HG03280 (cell line): ENCODE measurements at regions not wholly inside any gene's neighbourhood (a gene's known extent, or its start where the extent isn't known, plus 50 kb on each side); places are given as distances from the start of the nearest gene placed in this dataset.

Source experiments
- ATAC-seq: cut with Tn5 transposase; IDR thresholded peaks from one replicate; pipeline ENCODE4 v1.9.1; 2021; ENCODE audit warnings: mild to moderate bottlenecking, moderate library complexity; ENCODE audit not compliant: unreplicated experiment

DNA sequence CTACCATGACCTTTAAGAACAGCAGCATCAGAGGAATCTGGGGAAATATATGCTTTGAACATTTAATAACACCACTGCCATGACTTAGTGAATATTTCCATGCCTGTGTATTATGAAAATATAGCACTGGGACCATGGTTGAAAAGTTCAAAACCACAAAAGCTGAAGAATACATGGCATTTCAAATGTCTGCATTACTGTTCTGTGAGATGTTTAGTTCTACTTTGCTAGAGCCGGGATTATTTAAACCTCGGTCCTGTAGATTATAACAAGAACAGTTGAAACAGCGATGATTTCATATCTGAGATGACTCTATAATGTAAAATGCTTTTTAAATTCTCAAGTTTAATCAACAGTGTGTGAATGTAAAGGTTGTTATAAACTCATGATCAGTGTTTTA is 126.7 kb upstream of the AGA start:
- ATAC-seq, result no peak

DNA sequence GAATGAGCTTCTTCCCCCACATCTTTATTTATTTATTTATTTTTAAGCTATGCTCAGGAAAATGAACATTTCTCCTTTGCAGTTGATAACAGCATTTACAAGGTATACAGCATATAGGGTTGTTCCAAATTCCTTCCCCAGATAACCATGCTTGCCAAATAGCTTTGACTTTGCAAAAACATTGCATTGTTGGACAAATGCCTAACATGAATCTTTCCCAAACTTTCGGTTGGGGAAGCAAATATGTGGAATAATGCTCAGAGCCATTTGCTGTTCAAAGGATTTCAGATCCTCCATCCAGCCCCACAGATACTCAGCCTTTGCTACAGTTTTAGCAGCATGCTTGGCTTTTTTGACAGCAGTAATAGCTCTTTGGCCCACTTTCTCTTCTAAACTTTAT is 127.2 kb upstream of the AGA start:
- ATAC-seq, result no peak

DNA sequence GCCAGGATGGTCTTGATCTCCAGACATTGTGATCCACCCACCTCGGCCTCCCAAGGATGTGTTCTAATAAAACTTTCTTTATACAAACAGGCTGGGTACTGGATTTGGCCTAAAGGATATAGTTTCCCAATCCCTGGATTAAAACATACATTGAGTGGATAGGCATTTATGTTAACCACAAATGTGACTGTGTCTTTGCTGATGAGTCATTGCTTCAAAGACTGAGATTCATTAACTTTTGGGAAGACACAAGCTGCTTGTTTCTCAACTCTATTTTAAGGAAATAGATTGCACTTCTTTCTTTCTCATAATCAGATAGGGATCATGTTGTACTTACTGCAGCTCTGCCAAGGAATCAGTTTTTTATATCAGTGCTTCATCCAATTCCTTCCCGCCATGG is 131.3 kb upstream of the AGA start:
- ATAC-seq, result no peak

DNA sequence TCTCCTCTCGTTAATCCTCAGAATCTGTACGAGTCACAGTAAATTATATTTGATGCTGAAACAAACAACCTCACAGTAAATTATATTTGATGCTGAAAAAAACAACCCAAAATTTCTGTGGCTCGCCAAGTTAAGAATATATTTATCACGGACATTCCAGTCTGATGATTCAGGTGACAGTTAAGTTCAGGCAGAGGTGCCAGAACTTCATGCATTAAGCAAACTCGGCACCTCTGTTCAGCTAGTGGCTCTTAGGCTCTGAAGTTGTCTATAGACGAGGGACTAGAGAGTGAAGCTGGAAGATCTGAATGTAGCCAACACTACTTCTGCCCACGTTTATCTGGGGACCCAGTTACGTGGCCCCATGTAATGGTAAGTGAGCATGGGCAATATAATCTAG is 132.2 kb upstream of the AGA start:
- no peak for ATAC-seq

DNA sequence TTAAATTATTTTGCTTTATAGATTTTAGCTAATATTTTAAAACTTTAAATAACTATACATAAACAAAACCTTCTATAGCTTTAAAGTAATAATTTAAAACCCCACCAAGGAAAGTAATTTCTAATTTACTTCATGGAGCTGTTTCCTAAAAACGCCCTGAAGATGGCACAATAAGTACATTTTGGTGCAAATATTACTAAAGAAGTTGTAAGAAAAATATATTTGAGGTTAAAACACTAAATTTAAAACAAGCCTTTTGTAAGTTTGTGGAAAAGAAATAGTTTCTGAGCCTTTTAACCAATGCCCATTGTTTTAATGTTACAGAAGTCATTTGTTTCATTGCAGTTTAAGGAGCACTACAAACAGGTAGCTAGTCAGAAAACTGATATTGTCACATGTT is 137.4 kb upstream of the AGA start:
- no peak for ATAC-seq

DNA sequence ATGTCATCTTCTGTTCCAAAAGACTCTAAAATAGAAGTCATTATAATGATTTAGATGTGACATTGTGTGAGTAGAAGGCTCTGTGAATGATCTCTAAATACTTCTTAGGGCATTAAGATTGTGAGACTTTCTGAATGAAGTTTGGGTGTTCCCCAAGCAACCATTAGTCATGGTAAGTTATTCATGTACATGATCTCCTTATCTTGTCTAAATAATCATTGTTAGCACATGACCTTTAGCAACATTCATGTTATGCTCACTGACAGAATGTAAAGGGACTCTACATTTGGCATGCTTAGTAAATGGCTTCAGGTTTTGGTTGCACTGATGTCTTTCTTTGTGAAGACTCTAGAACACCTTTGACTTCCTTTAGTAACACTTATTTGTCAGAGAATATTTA is 140.8 kb upstream of the AGA start:
- ATAC-seq, result no peak

DNA sequence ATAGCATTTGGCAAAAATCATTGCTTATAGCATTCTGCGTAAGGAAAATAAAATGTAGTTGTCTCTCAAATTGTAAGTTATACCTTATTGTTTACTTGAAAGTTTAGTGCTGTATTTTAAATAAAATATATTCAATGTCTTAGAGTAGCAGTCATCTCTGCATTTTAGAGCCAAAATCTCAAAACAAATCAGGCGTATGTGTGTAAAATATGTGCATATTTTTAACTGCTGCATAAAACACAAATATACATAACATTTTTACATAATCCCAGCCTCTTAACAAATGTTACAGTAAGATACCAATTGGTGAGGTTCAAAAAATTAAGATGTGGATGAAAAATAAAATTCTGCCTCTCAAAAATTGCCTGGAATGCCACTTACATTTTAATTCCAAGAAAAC is 145.8 kb upstream of the AGA start:
- ATAC-seq, result no peak

DNA sequence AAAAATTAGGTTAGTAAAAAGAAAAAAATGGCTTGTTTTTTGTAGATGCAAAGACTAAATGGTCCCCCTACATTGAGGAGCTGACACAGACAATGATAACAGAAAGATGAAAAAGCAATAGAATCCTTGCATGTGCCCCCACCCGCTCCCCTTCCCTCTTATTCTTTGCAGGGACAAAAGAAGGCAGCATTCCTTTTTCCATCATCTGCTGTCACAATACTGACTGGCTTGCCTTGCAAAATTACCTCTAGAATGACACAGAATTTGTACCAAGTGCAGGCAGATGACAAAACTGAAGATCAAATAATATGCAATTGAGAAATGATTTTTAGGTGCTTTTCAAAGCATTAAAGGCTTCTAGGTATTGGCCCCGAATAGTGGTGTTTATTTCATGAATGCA is 153.1 kb upstream of the AGA start:
- no peak for ATAC-seq

DNA sequence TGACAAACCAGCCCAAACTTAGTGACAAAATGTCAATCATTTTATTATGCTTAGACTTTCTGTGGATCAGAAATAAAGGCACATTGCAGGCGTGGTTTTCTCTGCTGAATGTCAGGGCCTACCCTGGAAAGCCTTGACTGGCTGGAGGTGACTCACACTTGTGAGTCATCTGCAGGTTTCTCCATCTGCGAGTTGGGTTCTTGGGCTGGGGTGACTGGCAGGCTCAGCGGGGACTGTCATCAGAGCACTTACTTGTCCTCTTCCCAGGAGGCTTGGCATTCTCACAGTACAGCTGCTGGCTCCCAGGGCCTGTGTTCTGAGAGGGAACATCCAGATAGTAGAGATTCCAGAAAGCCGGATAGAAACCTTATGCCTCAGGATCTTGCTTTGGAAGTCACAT is 153.8 kb upstream of the AGA start:
- ATAC-seq, result no peak

DNA sequence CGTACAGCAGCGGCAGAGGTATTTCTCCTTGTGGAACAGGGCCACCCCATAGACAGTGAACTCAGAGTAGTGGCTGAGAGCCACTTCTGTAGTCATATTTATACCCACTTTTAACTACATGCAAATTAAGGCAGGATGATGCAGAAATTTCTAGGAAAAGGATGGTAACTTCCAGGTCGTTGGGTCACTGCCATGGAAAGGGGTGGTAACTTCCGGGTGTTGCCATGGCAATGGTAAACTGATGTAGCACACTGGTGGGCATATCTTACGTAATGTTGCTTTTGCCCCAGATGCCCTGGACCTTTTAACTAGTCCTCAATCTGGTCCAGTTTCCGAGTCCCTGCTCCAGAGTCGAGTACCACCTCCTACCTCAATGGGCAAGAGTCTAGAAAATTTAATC is 154.8 kb upstream of the AGA start:
- ATAC-seq, result no peak

DNA sequence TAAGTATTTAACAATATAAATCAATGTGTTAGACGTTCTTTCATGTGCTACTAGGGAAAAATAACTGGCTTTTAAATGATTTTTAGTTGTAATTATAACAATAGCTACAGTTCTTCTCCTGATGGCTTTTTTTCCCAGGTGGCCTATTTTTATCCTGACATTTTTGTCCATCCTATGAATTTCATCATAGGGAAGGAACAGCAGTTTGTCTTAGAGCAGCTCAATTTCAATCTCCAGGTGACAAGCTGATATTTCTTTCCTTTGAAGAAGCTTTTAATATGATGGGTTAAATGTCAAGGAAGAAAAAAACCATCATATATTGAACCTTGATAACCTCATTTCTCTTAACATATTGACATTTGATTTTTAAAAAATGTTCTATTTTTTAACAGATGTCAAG is 163.0 kb upstream of the AGA start:
- no peak for ATAC-seq

DNA sequence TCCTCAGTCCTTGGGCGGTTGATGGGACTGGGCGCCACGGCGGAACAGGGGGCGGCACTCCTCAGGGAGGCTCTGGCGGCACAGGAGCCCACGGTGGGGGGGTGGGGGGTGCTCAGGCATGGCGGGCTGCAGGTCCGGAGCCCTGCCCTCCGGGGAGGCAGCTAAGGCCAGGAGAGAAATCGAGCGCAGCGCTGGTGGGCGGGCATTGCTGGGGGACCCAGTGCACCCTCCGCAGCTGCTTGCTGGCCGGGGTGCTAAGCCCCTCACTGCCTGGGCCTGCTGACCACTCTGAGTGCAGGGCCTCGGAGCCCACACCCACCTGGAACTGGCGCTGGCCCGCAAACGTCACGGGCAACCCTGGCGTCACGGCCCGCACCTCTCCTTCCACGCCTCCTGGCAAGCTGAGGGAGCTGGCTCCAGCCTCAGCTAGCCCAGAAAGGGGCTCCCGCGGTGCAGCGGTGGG is 164.9 kb upstream of the AGA start:
- ATAC-seq, result no peak

DNA sequence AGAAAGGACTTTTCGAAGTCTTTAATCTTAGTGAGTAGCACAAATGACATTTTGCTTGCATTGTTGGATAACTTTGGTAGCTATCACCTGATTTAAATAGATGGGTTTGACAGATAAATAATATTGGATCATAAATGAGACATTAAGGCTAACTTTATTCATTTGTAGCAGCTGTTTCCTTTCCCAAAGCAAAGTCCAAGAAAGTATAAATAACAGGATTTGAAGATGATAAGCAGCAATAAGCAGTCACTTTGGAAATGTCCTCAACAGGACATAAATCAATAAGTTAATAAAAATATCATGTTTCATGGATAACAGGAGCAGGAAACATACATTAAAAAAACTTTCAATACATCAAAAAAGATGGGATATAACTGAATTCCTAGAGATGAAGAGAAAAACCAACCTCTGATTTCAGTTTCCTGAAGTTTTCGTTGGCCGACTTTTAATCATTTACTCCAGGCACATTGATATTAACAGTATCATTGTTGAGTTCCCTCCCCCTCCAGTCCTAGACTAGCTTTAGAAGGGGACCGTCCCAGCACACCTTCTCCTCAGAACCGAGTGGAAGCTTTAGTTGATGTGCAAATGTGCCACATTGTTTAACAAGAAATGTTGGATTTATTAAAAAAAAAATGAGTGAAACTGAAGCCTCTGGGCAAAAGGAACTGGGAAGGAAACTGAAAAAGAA is 169.9 kb upstream of the AGA start:
- ATAC-seq, result no peak

DNA sequence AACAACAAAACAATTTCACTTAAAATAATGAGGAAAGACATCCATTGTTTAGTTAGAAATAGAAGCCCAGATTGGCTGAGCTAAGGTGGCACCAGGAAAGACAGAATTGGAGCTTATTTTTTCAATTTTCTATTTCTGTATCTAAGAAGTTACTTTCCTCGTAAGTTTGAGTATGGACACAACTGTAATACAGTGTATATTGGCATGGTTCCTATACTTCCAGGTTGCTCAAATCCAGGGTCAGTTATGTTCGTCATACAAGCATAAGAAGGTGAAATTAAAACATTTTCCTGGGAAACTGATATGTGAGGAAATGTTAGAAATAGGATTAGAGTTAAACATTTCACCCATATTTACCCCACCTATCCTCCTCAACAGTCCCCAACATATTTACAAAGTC is 170.4 kb upstream of the AGA start:
- no peak for ATAC-seq

DNA sequence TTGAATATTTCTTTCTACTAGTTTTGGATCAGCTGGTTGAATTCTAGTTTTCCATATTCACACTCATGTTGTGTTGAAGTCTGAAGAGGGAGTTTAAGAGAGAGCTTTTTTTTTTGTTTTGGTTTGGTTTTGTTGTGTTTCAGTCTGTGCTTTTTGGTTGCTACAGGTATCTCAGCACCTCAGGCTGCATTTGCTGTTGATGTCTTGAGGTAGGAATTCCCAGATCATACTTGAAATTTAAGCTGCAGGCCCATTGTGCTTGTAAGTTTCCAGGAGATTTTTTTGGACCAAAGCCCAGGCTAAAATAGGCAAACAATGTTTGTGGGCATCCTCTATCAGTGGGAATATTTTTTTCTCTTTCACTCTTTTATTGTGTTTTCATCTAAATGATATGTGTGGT is 190.2 kb upstream of the AGA start:
- ATAC-seq, result no peak

DNA sequence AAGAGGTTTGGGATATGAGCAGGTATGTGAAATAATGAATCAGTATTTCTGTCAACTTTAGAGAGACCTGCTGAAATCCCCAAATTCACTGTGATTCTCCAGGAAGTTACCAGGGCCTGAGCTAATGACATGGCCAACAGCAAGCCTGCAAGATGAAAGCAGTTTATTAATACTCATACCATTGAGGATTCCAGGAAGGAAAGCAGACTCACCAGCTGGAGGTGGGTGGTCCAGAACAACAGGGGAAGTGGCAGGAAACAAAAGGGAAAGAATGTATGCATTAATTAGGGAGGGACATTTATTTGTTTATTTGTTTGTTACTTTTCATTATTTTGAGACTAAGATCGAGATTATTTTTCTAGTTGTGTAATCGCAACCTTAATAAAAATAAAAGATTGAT is 196.6 kb upstream of the AGA start:
- no peak for ATAC-seq

DNA sequence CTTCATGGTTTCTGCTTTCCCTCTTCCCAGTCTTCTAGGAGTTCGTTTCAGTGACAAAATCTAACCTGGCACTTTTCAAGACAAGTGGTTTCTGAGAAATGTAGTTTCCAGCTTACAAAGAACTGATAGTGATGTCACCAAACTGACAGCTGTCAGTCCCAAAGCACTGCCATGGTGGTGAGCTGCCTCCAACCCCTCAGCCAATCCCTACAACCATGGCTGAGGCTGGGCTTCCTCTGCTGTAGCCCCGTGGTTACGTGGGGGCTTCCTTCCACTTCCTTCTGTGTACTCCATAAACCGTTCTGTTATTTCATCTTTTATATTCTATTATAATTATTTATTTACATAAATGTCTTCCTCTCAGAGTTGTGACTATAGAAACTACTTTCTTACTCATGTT is 198.6 kb upstream of the AGA start:
- ATAC-seq, result no peak

DNA sequence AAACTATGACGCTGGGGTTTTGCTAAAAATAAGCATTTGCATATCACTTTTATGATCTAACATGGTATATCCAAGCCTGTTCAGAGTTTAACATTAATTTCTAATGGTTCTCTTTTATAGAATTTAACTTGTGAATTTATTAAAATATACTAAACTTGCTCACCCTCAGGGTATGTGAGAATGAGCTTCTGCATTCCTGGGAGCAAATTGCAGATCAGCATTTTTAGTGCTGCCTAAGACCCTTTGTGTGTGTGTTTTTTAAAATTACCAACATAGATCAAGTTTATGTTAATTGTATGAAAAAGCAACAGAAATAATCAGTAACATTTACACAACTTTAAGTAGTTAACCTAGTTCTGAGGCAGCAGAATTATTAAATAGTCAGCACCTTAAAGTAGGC is 218.0 kb upstream of the AGA start:
- ATAC-seq, result no peak

DNA sequence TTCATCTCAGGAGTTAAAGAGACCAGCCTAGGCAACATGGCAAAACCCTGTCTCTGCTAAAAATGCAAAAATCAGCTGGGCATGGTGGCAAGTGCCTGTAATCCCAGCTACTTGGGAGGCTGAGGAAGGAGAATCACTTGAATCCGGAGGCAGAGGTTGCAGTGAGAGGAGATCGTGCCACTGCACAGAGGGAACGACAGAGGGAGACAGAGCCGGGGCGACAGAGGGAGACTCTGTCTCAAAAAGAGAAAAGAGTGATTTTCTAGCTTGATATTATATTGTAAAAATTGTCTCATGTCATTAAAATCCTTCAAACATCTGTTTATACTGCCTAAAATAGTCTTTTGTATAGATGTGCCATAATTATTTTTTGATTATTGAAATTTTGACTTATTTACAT is 225.4 kb upstream of the AGA start:
- no peak for ATAC-seq

DNA sequence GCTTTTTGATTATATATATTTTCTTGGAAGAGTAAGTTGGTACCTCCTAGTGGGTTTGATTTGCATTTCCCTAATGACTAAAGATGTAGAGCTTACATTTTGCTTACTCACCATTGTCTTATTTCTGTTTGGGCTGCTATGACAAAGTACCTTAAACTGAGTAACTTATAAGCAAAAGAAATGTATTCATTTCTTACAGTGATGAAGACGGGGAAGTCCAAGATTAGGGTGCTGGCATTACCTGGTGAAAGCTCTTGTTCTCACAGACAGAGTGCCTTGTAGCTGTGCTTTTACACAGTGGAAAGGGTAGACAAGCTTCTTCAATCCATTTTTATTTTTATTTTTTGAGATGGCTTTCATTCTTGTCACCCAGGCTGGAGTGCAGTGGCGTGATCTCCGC is 229.2 kb upstream of the AGA start:
- ATAC-seq, result no peak

DNA sequence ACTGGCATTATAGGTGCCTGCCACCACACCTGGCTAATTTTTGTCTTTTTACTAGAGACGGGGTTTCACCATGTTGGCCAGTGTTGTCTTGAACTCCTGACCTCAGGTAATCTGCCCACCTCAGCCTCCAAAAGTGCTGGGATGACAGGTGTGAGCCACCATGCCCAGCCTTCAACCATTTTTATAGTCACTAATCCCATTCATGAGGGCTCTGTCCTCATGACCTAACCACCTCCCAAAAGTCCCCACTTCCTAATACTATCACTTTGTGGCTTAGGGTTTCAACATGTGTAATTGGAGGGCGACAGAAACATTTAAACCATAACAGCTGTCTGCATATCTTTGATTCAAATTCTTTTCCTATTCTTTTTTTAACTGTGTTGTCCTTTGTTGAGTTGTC is 229.6 kb upstream of the AGA start:
- no peak for ATAC-seq

DNA sequence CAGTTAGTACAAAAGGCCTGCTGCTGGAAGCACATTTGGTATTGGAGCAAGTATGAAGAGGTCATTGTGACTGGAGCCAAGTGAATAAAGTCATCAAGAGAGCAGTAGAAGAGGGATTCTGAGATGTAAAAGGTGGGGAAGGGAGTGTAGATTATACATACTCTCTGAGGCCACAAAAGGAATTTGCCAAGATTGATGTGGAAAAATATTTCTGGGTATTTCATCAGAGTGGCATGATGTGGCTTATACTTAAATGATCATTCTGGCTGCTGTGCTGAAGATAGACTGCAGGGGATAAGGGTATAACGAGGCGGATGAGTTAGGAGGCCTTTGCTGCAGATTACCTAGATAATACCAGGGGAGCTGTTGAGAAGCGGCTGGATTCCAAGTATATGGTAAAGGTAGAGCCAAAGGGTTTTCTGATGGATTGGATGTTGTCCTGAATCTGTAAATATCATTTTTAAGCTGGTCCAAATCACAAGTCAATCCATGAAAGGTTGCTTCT is 231.8 kb upstream of the AGA start:
- ATAC-seq, result no peak

DNA sequence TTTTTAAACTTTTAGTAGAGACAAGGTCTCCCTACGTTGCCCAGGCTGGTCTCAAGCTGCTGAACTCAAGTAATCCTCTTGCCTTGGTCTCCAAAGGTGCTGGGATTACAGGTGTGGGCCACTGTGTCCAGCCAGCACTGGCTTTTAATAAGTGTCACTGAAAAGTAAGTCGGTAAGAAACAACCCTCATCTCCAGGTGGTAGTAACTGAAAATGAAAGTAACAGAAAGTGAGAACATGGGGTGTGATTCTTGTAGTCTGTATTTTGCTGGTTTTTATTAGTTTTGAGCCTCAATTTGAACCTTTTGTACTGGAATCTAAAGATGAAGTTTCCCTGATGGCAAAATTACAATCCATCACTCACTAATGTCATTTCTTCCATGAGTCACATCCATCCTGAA is 238.1 kb upstream of the AGA start:
- peak; percentile 65 for ATAC-seq
